Thoracic aorta (tissue), 2 donors: ENCODE measurements at regions not wholly inside any gene's neighbourhood (a gene's known extent, or its start where the extent isn't known, plus 50 kb on each side); places are given as distances from the start of the nearest gene placed in this dataset.

Experiments
- ATAC-seq: fragments of 150-250 bp; one replicate; pipeline ENCODE4 v1.8.0; 2017; ENCODE audit warnings: low read depth; ENCODE audit not compliant: insufficient number of reproducible peaks, low FRiP score
- DNase-seq: peaks from one replicate; pipeline ENCODE4 v3.0.0-alpha.2; 2020; ENCODE audit warnings: low spot score
- H3K27ac ChIP-seq, 2 donors: fragments of 200-600 bp; sonication (generic); 1 replicate in 1 of 2; 2 replicates in 1 of 2; pipeline ENCODE4 v1.5.1; 2016; ENCODE audit warnings: mild to moderate bottlenecking in 2 of 2, moderate library complexity in 2 of 2
- H3K27me3 ChIP-seq: fragments of 200-600 bp; sonication (generic); replicated peaks from 2 replicates; pipeline ENCODE4 v1.6.0; 2016; ENCODE audit warnings: mild to moderate bottlenecking; ENCODE audit not compliant: insufficient read depth
- H3K36me3 ChIP-seq: fragments of 200-600 bp; sonication (generic); one replicate; pipeline ENCODE4 v1.5.1; 2016
- H3K4me1 ChIP-seq, 2 donors: fragments of 200-600 bp; sonication (generic); 1 replicate in 1 of 2; 2 replicates in 1 of 2; pipeline versions ENCODE4 v1.5.1 to v1.6.0; 2016; ENCODE audit warnings: low read depth in 2 of 2, mild to moderate bottlenecking in 1 of 2; ENCODE audit not compliant: control insufficient read depth in 1 of 2
- H3K4me3 ChIP-seq: fragments of 200-600 bp; sonication (generic); 2 replicates; pipeline ENCODE4 v1.5.1; 2016; ENCODE audit warnings: mild to moderate bottlenecking
- H3K9me3 ChIP-seq: fragments of 200-600 bp; sonication (generic); 2 replicates; pipeline ENCODE4 v1.5.1; 2016
- CTCF ChIP-seq: fragments of 200-600 bp; sonication (generic); IDR thresholded peaks from one replicate; pipeline ENCODE4 v1.5.1; 2019; ENCODE audit warnings: antibody characterized with exemption

- no peaks in the 10 kb centered on the region for H3K27me3 ChIP-seq
- no peak for TF ChIP-seq CTCF
- H3K4me3 ChIP-seq = no peak overlapping the region
- H3K36me3 ChIP-seq = no peaks in the 10 kb centered on the region
- no peak overlapping the region for H3K27ac ChIP-seq
- DNase-seq = no peak
- H3K9me3 ChIP-seq = no peaks in the 10 kb centered on the region
- ATAC-seq = no peak
- H3K4me1 ChIP-seq = no peaks in the 10 kb centered on the region
These were observed 201.2 kb upstream of the NPY start for GRCh38 chr7:24082826-24083225.

GRCh38 chr7:24102988-24103387, 181.0 kb upstream of the NPY start:
- Histone ChIP-seq H3K9me3 (peaks cover 3% of the 10 kb centered on the region), H3K4me3 (no peak overlapping the region), H3K27me3 (no peaks in the 10 kb centered on the region), H3K4me1 (no peaks in the 10 kb centered on the region), H3K27ac (no peak overlapping the region), H3K36me3 (no peaks in the 10 kb centered on the region)
- DNase-seq = no peak
- TF ChIP-seq CTCF = no peak
- ATAC-seq = no peak

- no peaks in the 10 kb centered on the region for H3K4me1 ChIP-seq
- ATAC-seq = no peak
- H3K4me3 ChIP-seq = no peak overlapping the region
These were observed 175.0 kb upstream of the NPY start for GRCh38 chr7:24108906-24109376.

GRCh38 chr7:24110056-24110455, 173.9 kb upstream of the NPY start:
- no peaks in the 10 kb centered on the region for H3K9me3 ChIP-seq
- TF ChIP-seq CTCF = no peak
- no peak overlapping the region for H3K27ac ChIP-seq
- H3K27me3 ChIP-seq = no peaks in the 10 kb centered on the region
- H3K4me3 ChIP-seq = no peak overlapping the region
- no peak for ATAC-seq
- no peaks in the 10 kb centered on the region for H3K4me1 ChIP-seq
- DNase-seq = no peak
- no peaks in the 10 kb centered on the region for H3K36me3 ChIP-seq

More at GRCh38 chr7:24108906-24109376, 175.0 kb upstream of the NPY start:
- H3K27me3 ChIP-seq = no peaks in the 10 kb centered on the region
- no peaks in the 10 kb centered on the region for H3K9me3 ChIP-seq
- no peak for DNase-seq
- H3K36me3 ChIP-seq = no peaks in the 10 kb centered on the region
- H3K27ac ChIP-seq = no peak overlapping the region
- TF ChIP-seq CTCF = no peak

GRCh38 chr7:24113506-24113905, 170.5 kb upstream of the NPY start:
- H3K36me3 ChIP-seq = no peaks in the 10 kb centered on the region
- H3K27me3 ChIP-seq = no peaks in the 10 kb centered on the region
- no peak overlapping the region for H3K4me3 ChIP-seq
- no peak for TF ChIP-seq CTCF
- H3K9me3 ChIP-seq = no peaks in the 10 kb centered on the region
- DNase-seq (no peak), ATAC-seq (no peak)
- H3K4me1 ChIP-seq = no peaks in the 10 kb centered on the region
- H3K27ac ChIP-seq = no peak overlapping the region
